ENCODE measurements at regions not wholly inside any gene's neighbourhood (a gene's known extent, or its start where the extent isn't known, plus 50 kb on each side); places are given as distances from the start of the nearest gene placed in this dataset.

DNA sequence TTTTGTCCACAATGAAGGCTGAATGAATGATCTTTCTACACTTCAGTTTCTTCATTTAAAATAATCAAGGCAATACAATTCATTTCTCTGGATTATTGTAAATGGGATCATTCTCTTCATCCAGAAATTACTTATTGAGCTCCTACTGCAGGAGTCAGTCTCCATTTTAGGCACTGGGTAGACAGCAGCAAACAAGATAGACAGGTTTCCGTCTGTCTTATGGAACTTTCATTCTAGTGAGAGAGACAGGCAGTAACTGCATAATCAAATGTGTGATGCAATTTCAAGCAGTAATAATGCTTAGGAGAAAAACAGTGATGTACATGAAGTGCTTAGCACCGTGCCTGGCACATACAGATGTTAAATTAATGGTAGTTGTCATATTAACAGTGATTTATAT is 118.9 kb downstream of the SUDS3 start:
- in situ Hi-C loops (cut with MboI; ENCODE audit: low sequenced_read_pairs, unreplicated experiment): no loop called here
- TF ChIP-seq, protein P1, sequence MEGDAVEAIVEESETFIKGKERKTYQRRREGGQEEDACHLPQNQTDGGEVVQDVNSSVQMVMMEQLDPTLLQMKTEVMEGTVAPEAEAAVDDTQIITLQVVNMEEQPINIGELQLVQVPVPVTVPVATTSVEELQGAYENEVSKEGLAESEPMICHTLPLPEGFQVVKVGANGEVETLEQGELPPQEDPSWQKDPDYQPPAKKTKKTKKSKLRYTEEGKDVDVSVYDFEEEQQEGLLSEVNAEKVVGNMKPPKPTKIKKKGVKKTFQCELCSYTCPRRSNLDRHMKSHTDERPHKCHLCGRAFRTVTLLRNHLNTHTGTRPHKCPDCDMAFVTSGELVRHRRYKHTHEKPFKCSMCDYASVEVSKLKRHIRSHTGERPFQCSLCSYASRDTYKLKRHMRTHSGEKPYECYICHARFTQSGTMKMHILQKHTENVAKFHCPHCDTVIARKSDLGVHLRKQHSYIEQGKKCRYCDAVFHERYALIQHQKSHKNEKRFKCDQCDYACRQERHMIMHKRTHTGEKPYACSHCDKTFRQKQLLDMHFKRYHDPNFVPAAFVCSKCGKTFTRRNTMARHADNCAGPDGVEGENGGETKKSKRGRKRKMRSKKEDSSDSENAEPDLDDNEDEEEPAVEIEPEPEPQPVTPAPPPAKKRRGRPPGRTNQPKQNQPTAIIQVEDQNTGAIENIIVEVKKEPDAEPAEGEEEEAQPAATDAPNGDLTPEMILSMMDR (IDR thresholded peaks at IDR 0.05; ENCODE audit: borderline replicate concordance, control extremely low read depth, extremely low read depth, insufficient read depth, missing control alignments): no peak
- DNase-seq (ENCODE audit: low spot score): no peak

DNA sequence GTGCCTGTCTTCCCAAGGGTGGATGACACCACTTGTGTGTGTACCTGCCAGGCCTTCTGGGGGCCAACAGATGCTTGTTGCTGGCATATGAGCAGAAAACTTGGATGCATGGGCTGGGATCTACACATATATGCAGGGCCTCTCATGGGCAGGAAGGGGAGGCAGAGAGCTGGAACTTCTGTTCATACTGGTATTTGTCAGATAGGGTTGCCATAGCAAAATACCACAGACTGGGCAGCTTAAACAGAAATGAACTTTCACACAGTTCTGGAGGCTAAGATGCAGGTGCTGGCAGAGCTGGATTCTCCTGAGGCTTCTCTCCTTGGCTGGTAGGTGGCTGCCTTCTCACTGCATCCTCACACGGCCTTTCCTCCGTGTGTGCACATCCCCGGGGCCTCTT is 121.8 kb downstream of the SUDS3 start:
- in situ Hi-C loops (cut with MboI; ENCODE audit: low sequenced_read_pairs, unreplicated experiment): no loop called here
- TF ChIP-seq, protein P1 (IDR thresholded peaks at IDR 0.05; ENCODE audit: borderline replicate concordance, control extremely low read depth, extremely low read depth, insufficient read depth, missing control alignments): no peak
- no peak for DNase-seq (ENCODE audit: low spot score)

DNA sequence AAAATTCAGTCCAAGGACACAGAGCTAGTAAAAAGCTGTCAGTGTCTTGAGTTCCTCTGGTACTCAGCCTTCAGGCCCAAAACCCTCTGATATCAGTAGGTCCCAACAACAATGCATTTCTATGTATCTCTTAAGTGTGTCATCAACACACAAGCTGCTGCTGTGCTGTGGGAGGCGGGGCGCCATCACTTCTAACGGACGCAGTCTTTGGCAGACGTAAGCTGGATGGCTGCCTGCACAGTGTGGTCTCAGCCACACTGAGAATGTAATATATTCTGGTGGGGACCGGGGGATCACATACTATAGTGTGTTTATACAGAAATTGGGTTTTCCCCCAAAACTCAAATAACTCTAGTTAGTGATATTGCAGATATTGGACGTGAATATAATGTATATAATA is 123.9 kb downstream of the SUDS3 start:
- DNase-seq (ENCODE audit: low spot score): no peak
- TF ChIP-seq, protein P1 (IDR thresholded peaks at IDR 0.05; ENCODE audit: borderline replicate concordance, control extremely low read depth, extremely low read depth, insufficient read depth, missing control alignments): no peak
- in situ Hi-C loops (cut with MboI; ENCODE audit: low sequenced_read_pairs, unreplicated experiment): no loop called here

DNA sequence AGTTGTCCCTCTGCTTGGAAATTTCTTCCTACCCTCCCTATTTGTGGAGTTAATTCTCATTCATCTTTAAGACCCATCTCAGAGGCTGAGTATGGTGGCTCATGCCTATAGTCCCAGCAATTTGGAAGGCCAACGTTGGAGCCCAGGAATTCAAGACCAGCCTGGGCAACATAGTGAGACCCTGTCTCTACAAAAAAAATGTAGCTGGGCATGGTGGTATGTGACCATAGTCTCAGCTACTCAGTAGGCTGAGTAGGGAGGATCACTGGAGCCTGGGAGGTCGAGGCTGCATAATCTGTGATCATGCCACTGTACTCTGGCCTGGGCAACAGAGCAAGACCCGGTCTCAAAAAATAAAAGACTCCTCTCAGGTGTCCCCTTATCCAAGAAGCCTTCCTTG is 125.1 kb downstream of the SUDS3 start:
- DNase-seq (ENCODE audit: low spot score): no peak

GRCh38 chr12:118503476-118503875 is 127.1 kb downstream of the SUDS3 start:
- TF ChIP-seq, protein P1 (IDR thresholded peaks at IDR 0.05; ENCODE audit: borderline replicate concordance, control extremely low read depth, extremely low read depth, insufficient read depth, missing control alignments): no peak
- no peak for DNase-seq (ENCODE audit: low spot score)
- in situ Hi-C loops (cut with MboI; ENCODE audit: low sequenced_read_pairs, unreplicated experiment): no loop called here

More for the DNA sequence above, 125.1 kb downstream of the SUDS3 start:
- in situ Hi-C loops (cut with MboI; ENCODE audit: low sequenced_read_pairs, unreplicated experiment): no loop called here
- TF ChIP-seq, protein P1 (IDR thresholded peaks at IDR 0.05; ENCODE audit: borderline replicate concordance, control extremely low read depth, extremely low read depth, insufficient read depth, missing control alignments): no peak

DNA sequence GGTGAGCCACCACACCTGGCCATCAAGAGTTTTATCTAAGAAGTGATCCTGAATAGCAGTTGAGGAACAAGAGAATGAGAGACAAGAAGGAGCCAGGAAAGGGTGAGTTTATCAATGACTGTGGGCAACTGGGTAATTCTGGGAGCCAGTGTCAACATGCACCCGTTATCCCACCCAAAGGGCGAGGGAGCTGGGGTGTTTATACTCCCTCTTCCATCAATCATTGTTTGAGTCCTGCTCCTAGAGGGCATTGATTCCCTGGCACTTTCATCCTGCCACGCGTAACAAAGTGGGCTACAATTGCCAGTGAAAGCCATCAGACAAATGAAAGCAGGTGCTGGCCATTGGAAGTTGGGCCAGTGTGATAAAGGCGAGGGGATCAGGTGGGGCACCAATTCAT is 136.3 kb downstream of the SUDS3 start:
- TF ChIP-seq, protein P1 (IDR thresholded peaks at IDR 0.05; ENCODE audit: borderline replicate concordance, control extremely low read depth, extremely low read depth, insufficient read depth, missing control alignments): no peak
- no peak for DNase-seq (ENCODE audit: low spot score)
- in situ Hi-C loops (cut with MboI; ENCODE audit: low sequenced_read_pairs, unreplicated experiment): no loop called here

DNA sequence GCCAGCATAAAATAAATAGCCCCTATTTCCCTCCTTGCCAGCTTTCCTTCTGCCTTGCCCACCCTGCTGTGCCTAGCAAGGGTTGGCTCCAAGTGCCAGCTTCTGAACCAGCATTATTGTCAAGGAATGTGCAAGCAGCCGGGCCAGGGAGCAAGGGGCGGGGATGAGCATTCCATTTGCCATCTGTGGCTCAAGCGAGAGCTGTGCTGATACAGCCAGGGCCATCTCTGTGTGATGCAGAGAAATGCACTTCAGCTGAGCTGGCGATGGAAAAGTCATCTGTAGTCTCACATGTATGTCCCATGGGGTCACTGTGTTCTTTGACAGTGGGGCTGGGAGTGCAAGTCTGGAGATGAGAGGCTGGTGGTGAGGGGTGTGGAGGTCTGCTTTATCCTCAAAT is 137.3 kb downstream of the SUDS3 start:
- TF ChIP-seq, protein P1 (IDR thresholded peaks at IDR 0.05; ENCODE audit: borderline replicate concordance, control extremely low read depth, extremely low read depth, insufficient read depth, missing control alignments): no peak
- DNase-seq (ENCODE audit: low spot score): no peak
- in situ Hi-C loops (cut with MboI; ENCODE audit: low sequenced_read_pairs, unreplicated experiment): no loop called here
